ENCODE measurements at regions not wholly inside any gene's neighbourhood (a gene's known extent, or its start where the extent isn't known, plus 50 kb on each side); places are given as distances from the start of the nearest gene placed in this dataset.

GRCh38 chr7:68432585-68432984 lies 1165.7 kb upstream of the AUTS2 start:
- TF ChIP-seq, protein P1, sequence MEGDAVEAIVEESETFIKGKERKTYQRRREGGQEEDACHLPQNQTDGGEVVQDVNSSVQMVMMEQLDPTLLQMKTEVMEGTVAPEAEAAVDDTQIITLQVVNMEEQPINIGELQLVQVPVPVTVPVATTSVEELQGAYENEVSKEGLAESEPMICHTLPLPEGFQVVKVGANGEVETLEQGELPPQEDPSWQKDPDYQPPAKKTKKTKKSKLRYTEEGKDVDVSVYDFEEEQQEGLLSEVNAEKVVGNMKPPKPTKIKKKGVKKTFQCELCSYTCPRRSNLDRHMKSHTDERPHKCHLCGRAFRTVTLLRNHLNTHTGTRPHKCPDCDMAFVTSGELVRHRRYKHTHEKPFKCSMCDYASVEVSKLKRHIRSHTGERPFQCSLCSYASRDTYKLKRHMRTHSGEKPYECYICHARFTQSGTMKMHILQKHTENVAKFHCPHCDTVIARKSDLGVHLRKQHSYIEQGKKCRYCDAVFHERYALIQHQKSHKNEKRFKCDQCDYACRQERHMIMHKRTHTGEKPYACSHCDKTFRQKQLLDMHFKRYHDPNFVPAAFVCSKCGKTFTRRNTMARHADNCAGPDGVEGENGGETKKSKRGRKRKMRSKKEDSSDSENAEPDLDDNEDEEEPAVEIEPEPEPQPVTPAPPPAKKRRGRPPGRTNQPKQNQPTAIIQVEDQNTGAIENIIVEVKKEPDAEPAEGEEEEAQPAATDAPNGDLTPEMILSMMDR (IDR thresholded peaks at IDR 0.05; ENCODE audit: control insufficient read depth, insufficient read depth, low read depth, low read length, missing control alignments) = no peak
- DNase-seq (ENCODE audit: low read depth) = no peak
- H3K4me3 ChIP-seq (ENCODE audit: control insufficient read depth, low read depth, low read length) = no peak overlapping the region

DNA sequence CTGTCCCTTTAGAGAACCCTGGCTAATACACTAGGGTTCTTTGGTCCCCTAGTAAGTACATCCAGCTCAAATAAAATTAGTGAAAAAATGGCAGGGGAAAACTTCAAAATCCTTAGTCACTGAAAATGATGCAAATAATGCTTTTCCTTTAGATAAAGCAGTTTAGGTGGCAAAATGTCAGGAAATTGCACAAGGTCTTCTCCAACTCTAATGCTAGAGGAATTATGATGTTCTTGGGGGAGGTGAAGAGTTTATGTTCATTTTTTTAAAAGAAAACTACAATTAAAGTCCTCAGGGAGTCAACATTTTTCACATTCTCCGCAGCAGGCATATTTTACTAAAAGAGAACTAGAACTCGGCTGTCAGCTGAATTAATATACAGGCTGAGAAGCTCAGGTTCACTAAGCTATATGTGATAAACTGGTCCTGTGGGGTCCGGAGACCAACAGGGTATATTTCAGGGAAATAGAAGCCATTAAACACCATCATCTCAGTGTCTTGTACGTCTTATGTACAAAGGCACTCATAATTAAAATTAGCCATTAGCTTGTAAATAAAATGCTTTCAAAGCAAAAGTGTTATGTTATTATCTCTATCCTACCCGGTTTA lies 1164.7 kb upstream of the AUTS2 start:
- H3K4me3 ChIP-seq (ENCODE audit: control insufficient read depth, low read depth, low read length) = no peak overlapping the region
- TF ChIP-seq, protein P1 (IDR thresholded peaks at IDR 0.05; ENCODE audit: control insufficient read depth, insufficient read depth, low read depth, low read length, missing control alignments) = no peak
- peak; percentile 33 for DNase-seq (ENCODE audit: low read depth)

DNA sequence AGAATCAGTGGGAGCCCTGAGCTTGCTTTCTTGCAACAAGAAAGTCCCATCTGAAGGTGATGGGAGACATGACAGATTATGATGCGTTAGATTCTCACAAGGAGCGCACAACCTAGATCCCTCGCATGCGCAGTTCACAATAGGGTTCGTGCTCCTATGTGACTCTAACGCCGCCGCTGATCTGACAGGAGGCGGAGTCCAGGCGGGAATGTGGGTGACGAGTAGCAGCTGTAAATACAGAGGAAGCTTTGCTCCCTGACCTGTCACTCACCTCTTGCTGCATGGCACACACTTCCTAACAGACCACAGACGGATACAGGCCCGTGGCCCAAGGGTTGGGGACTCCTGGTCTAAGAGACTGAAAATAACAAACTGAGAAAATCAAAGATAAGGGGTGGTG lies 1163.4 kb upstream of the AUTS2 start:
- no peak overlapping the region for H3K4me3 ChIP-seq (ENCODE audit: control insufficient read depth, low read depth, low read length)
- TF ChIP-seq, protein P1 (IDR thresholded peaks at IDR 0.05; ENCODE audit: control insufficient read depth, insufficient read depth, low read depth, low read length, missing control alignments) = no peak
- no peak for DNase-seq (ENCODE audit: low read depth)

GRCh38 chr7:68438016-68438415 lies 1160.3 kb upstream of the AUTS2 start:
- no peak for DNase-seq (ENCODE audit: low read depth)
- TF ChIP-seq, protein P1 (IDR thresholded peaks at IDR 0.05; ENCODE audit: control insufficient read depth, insufficient read depth, low read depth, low read length, missing control alignments) = no peak
- H3K4me3 ChIP-seq (ENCODE audit: control insufficient read depth, low read depth, low read length) = no peak overlapping the region

- DNase-seq (ENCODE audit: low read depth) = no peak
- H3K4me3 ChIP-seq (ENCODE audit: control insufficient read depth, low read depth, low read length) = no peak overlapping the region
- TF ChIP-seq, protein P1 (IDR thresholded peaks at IDR 0.05; ENCODE audit: control insufficient read depth, insufficient read depth, low read depth, low read length, missing control alignments) = no peak
Measured at GRCh38 chr7:68438811-68439210, 1159.5 kb upstream of the AUTS2 start.

DNA sequence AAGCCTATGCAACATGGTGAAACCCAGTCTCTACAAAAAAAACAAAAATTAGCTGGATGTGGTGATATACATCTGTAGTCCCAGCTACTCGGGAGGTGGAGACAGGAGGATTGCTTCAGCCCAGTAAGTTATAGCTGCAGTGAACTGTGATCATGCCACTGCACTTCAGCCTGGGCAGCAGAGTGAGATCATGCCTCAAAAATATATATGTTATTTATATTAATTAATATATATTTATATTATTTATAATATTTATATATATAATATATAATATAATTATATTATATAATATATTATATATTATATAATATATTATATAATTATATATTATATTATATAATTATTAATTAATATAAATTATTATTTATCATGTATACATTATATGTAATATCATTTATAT lies 1158.4 kb upstream of the AUTS2 start:
- no peak for DNase-seq (ENCODE audit: low read depth)
- TF ChIP-seq, protein P1 (IDR thresholded peaks at IDR 0.05; ENCODE audit: control insufficient read depth, insufficient read depth, low read depth, low read length, missing control alignments) = no peak
- H3K4me3 ChIP-seq (ENCODE audit: control insufficient read depth, low read depth, low read length) = no peak overlapping the region

- H3K4me3 ChIP-seq (ENCODE audit: control insufficient read depth, low read depth, low read length) = no peak overlapping the region
- TF ChIP-seq, protein P1 (IDR thresholded peaks at IDR 0.05; ENCODE audit: control insufficient read depth, insufficient read depth, low read depth, low read length, missing control alignments) = no peak
- no peak for DNase-seq (ENCODE audit: low read depth)
Measured at GRCh38 chr7:68440866-68441265, 1157.4 kb upstream of the AUTS2 start.
